Sigmoid colon (tissue), 3 donors: ENCODE measurements at regions not wholly inside any gene's neighbourhood (a gene's known extent, or its start where the extent isn't known, plus 50 kb on each side); places are given as distances from the start of the nearest gene placed in this dataset.

ENCODE experiments used
- POLR2A ChIP-seq, 2 donors: fragments of 450-650 bp; IDR thresholded peaks; one replicate each; pipeline ENCODE4 v1.6.1; 2016; ENCODE audit warnings: antibody characterized with exemption in 2 of 2, mild to moderate bottlenecking in 2 of 2, moderate library complexity in 2 of 2
- TF ChIP-seq, protein P1 (sequence below), 4 experiments: fragments of 450-650 bp in 3 of 4; fragments of 200-600 bp in 1 of 4; IDR thresholded peaks; one replicate each; pipeline ENCODE4 v1.5.1; 2016 to 2019; ENCODE audit warnings: antibody characterized with exemption in 4 of 4, mild to moderate bottlenecking in 3 of 4, moderate library complexity in 2 of 4

DNA sequence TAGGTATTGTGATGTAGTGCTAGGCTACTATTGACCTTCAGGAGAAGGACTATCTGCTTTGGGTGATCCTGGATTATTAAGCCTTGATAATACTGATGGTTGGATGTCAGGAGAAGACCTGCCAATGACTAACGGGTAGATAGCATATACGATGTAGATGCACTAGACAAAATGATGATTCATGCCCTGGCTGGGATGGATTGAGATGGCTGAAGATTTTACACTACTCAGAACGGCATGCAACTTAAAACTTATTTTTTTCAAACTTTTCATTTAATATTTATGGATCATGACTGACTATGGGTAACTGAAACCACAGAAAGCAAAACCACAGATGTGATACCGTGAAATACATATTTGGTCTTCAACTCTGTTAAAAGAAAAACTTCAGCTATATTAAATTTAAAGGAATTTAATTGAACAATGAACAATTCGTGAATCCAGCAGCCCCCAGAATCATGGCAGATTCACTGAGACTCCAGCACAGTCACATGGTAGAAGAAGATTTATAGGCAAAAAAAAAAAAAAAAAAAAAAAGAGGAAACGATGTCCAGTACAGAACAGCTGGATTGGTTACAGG is 124.6 kb upstream of the CDK13 start:
- TF ChIP-seq, protein P1, sequence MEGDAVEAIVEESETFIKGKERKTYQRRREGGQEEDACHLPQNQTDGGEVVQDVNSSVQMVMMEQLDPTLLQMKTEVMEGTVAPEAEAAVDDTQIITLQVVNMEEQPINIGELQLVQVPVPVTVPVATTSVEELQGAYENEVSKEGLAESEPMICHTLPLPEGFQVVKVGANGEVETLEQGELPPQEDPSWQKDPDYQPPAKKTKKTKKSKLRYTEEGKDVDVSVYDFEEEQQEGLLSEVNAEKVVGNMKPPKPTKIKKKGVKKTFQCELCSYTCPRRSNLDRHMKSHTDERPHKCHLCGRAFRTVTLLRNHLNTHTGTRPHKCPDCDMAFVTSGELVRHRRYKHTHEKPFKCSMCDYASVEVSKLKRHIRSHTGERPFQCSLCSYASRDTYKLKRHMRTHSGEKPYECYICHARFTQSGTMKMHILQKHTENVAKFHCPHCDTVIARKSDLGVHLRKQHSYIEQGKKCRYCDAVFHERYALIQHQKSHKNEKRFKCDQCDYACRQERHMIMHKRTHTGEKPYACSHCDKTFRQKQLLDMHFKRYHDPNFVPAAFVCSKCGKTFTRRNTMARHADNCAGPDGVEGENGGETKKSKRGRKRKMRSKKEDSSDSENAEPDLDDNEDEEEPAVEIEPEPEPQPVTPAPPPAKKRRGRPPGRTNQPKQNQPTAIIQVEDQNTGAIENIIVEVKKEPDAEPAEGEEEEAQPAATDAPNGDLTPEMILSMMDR (IDR thresholded peaks at IDR 0.05): no peak
- no peak for TF ChIP-seq POLR2A (IDR thresholded peaks at IDR 0.05)
